DMS53 treated with DMSO at 0.1 percent for 48 hours (cell line): ENCODE measurements at regions not wholly inside any gene's neighbourhood (a gene's known extent, or its start where the extent isn't known, plus 50 kb on each side); places are given as distances from the start of the nearest gene placed in this dataset.
A peak's percentile ranks its signal among the peaks of the same experiment; 100 is the strongest.

ENCODE experiments used
- DNase-seq: peaks from one replicate; lab custom pipeline; 2025; ENCODE audit not compliant: unreplicated experiment; lab: John Stamatoyannopoulos, UW

- DNase-seq = no peak
These were observed 234.3 kb downstream of the C12orf50 start for GRCh38 chr12:87794854-87795253.

GRCh38 chr12:87793131-87793530, 236.1 kb downstream of the C12orf50 start:
- no peak for DNase-seq

- no peak for DNase-seq
These were observed 244.9 kb downstream of the C12orf50 start for GRCh38 chr12:87784350-87784749.

GRCh38 chr12:87783467-87783866, 245.7 kb downstream of the C12orf50 start:
- DNase-seq = no peak

- DNase-seq = no peak
These were observed 246.4 kb downstream of the C12orf50 start for GRCh38 chr12:87782838-87783237.

GRCh38 chr12:87779858-87780498, 249.2 kb downstream of the C12orf50 start:
- DNase-seq = peak; percentile 48

GRCh38 chr12:87779016-87779415, 250.2 kb downstream of the C12orf50 start:
- DNase-seq = peak; percentile 40

- no peak for DNase-seq
These were observed 251.1 kb downstream of the C12orf50 start for GRCh38 chr12:87778065-87778464.

GRCh38 chr12:87775784-87776183, 253.4 kb downstream of the C12orf50 start:
- no peak for DNase-seq

- no peak for DNase-seq
These were observed 254.2 kb downstream of the C12orf50 start for GRCh38 chr12:87775051-87775450.

- DNase-seq = no peak
These were observed 256.8 kb downstream of the C12orf50 start for GRCh38 chr12:87772401-87772800.

- DNase-seq = no peak
These were observed 260.5 kb downstream of the C12orf50 start for GRCh38 chr12:87768501-87769287.

GRCh38 chr12:87766044-87766443, 263.2 kb downstream of the C12orf50 start:
- DNase-seq = no peak

- no peak for DNase-seq
These were observed 268.3 kb downstream of the C12orf50 start for GRCh38 chr12:87760943-87761342.

GRCh38 chr12:87758271-87758670, 270.9 kb downstream of the C12orf50 start:
- DNase-seq = no peak

GRCh38 chr12:87756721-87757120, 272.5 kb downstream of the C12orf50 start:
- no peak for DNase-seq

GRCh38 chr12:87756111-87756510, 273.1 kb downstream of the C12orf50 start:
- DNase-seq = no peak

GRCh38 chr12:87728931-87729593, 300.1 kb downstream of the C12orf50 start:
- DNase-seq = no peak

GRCh38 chr12:87720967-87721366, 308.2 kb downstream of the C12orf50 start:
- DNase-seq = no peak

- no peak for DNase-seq
These were observed 324.8 kb downstream of the C12orf50 start for GRCh38 chr12:87704374-87704773.

GRCh38 chr12:87690236-87690810, 338.9 kb downstream of the C12orf50 start:
- DNase-seq = no peak

- DNase-seq = no peak
These were observed 340.0 kb downstream of the C12orf50 start for GRCh38 chr12:87689196-87689595.
